ENCODE measurements at regions not wholly inside any gene's neighbourhood (a gene's known extent, or its start where the extent isn't known, plus 50 kb on each side); places are given as distances from the start of the nearest gene placed in this dataset.

- TF ChIP-seq CTCF (conservative IDR thresholded peaks at IDR 0.05; ENCODE audit: low read depth, low read length) (no peak), EZH2 (IDR thresholded peaks at IDR 0.05; ENCODE audit: borderline replicate concordance, low read depth, low read length, poor library complexity, severe bottlenecking) (no peak)
These were observed 1205.3 kb downstream of the GALC start for GRCh38 chr14:86787717-86788116.
